ENCODE measurements at regions not wholly inside any gene's neighbourhood (a gene's known extent, or its start where the extent isn't known, plus 50 kb on each side); places are given as distances from the start of the nearest gene placed in this dataset.

GRCh38 chr13:72180253-72180952, 313.4 kb upstream of the DACH1 start:
- H3K4me3 ChIP-seq (replicated peaks in 1 of 3; ENCODE audit: low read depth in 2 of 3, low read length in 3 of 3) = no peak overlapping the region
- Mint-ChIP-seq H3K27ac (no peak overlapping the region), H3K4me1 (no peaks in the 10 kb centered on the region), H3K4me3 (no peak overlapping the region), H3K27me3 (ENCODE audit: low read depth in 3 of 3) (no peaks in the 10 kb centered on the region), H3K9me3 (peaks cover 0 to 9% (median 2%) of the 10 kb centered on the region in 7 donors), H3K36me3 (no peaks in the 10 kb centered on the region)
- H4K20me1 ChIP-seq (ENCODE audit: insufficient read depth, low read length) = no peaks in the 10 kb centered on the region
- no peak for TF ChIP-seq CTCF (IDR thresholded peaks at IDR 0.05)
- no peak for DNase-seq
- intact Hi-C loops (cut with micrococcal nuclease) = no loop called here
- H3K9me3 ChIP-seq (replicated peaks in 1 of 2; ENCODE audit: control insufficient read depth in 1 of 2, insufficient read depth in 1 of 2, low read length in 2 of 2) = no peaks in the 10 kb centered on the region
- no peak overlapping the region for H3K4me2 ChIP-seq (replicated peaks; ENCODE audit: extremely low read depth, low read length, poor library complexity, severe bottlenecking)
- no peaks in the 10 kb centered on the region for H3K27me3 ChIP-seq (ENCODE audit: control insufficient read depth in 2 of 2, insufficient read depth in 2 of 2, low read length in 2 of 2)
- H3K4me1 ChIP-seq (ENCODE audit: control insufficient read depth in 1 of 2, insufficient read depth in 2 of 2, low read length in 2 of 2) = no peaks in the 10 kb centered on the region
- H2AFZ ChIP-seq (ENCODE audit: insufficient read depth, low read depth, low read length, poor library complexity, severe bottlenecking) = no peak overlapping the region
- no peak overlapping the region for H3K27ac ChIP-seq (ENCODE audit: low read depth in 1 of 2, low read length in 2 of 2)
- no peaks in the 10 kb centered on the region for H3K79me2 ChIP-seq (ENCODE audit: insufficient read depth, low read length)
- no peak overlapping the region for H3K9ac ChIP-seq (ENCODE audit: insufficient read depth, low read length, poor library complexity, severe bottlenecking)
- no peaks in the 10 kb centered on the region for H3K36me3 ChIP-seq (replicated peaks in 1 of 2; ENCODE audit: control insufficient read depth in 1 of 2, insufficient read depth in 2 of 2, low read length in 2 of 2)
- no CpG with 5 or more reads among the region's 7 CpGs for WGBS (ENCODE audit: insufficient coverage)

GRCh38 chr13:72174549-72174948, 307.5 kb upstream of the DACH1 start:
- H3K36me3 ChIP-seq (replicated peaks in 1 of 2; ENCODE audit: control insufficient read depth in 1 of 2, insufficient read depth in 2 of 2, low read length in 2 of 2) = no peaks in the 10 kb centered on the region
- DNase-seq = no peak
- peaks cover 0 to 1% (median 0%) of the 10 kb centered on the region in 3 donors for H3K27me3 Mint-ChIP-seq (ENCODE audit: low read depth in 3 of 3)
- H3K27ac ChIP-seq (ENCODE audit: low read depth in 1 of 2, low read length in 2 of 2) = no peak overlapping the region
- intact Hi-C loops (cut with micrococcal nuclease) = no loop called here
- H3K79me2 ChIP-seq (ENCODE audit: insufficient read depth, low read length) = no peaks in the 10 kb centered on the region
- peaks cover 0 to 5% (median 2%) of the 10 kb centered on the region in 7 donors for H3K9me3 Mint-ChIP-seq
- no peak overlapping the region for H3K4me2 ChIP-seq (replicated peaks; ENCODE audit: extremely low read depth, low read length, poor library complexity, severe bottlenecking)
- H3K36me3 Mint-ChIP-seq = no peaks in the 10 kb centered on the region
- no peak overlapping the region for H3K27ac Mint-ChIP-seq
- H4K20me1 ChIP-seq (ENCODE audit: insufficient read depth, low read length) = no peaks in the 10 kb centered on the region
- H3K4me3 Mint-ChIP-seq = no peak overlapping the region
- H3K4me1 ChIP-seq (ENCODE audit: control insufficient read depth in 1 of 2, insufficient read depth in 2 of 2, low read length in 2 of 2) = no peaks in the 10 kb centered on the region
- H3K4me3 ChIP-seq (replicated peaks in 1 of 3; ENCODE audit: low read depth in 2 of 3, low read length in 3 of 3) = no peak overlapping the region
- H3K27me3 ChIP-seq (ENCODE audit: control insufficient read depth in 2 of 2, insufficient read depth in 2 of 2, low read length in 2 of 2) = no peaks in the 10 kb centered on the region
- no peak for TF ChIP-seq CTCF (IDR thresholded peaks at IDR 0.05)
- no peaks in the 10 kb centered on the region for H3K4me1 Mint-ChIP-seq
- no CpG with 5 or more reads among the region's 2 CpGs for WGBS (ENCODE audit: insufficient coverage)
- no peak overlapping the region for H2AFZ ChIP-seq (ENCODE audit: insufficient read depth, low read depth, low read length, poor library complexity, severe bottlenecking)
- no peak overlapping the region for H3K9ac ChIP-seq (ENCODE audit: insufficient read depth, low read length, poor library complexity, severe bottlenecking)
- no peaks in the 10 kb centered on the region for H3K9me3 ChIP-seq (replicated peaks in 1 of 2; ENCODE audit: control insufficient read depth in 1 of 2, insufficient read depth in 1 of 2, low read length in 2 of 2)

Data from CD14-positive monocyte (primary cell).